ENCODE measurements at regions not wholly inside any gene's neighbourhood (a gene's known extent, or its start where the extent isn't known, plus 50 kb on each side); places are given as distances from the start of the nearest gene placed in this dataset.

- H3K9me3 ChIP-seq (ENCODE audit: insufficient read depth, low read depth, low read length) = no peaks in the 10 kb centered on the region
- H3F3A ChIP-seq (ENCODE audit: low read depth) = no peaks in the 10 kb centered on the region
- no peaks in the 10 kb centered on the region for H4K20me1 ChIP-seq (ENCODE audit: insufficient read depth, low read length, poor library complexity, severe bottlenecking)
- H3K4me3 ChIP-seq (ENCODE audit: low read length, poor library complexity, severe bottlenecking) = no peak overlapping the region
- no peak overlapping the region for H3K4me2 ChIP-seq (ENCODE audit: low read depth, low read length, poor library complexity, severe bottlenecking)
- TF ChIP-seq CTCF (conservative IDR thresholded peaks at IDR 0.05; ENCODE audit: low read length) = no peak
- TF ChIP-seq EZH2phosphoT487 (IDR thresholded peaks at IDR 0.05; ENCODE audit: borderline replicate concordance) = no peak
- H3K27me3 ChIP-seq (ENCODE audit: insufficient read depth, low read length, poor library complexity, severe bottlenecking) = no peaks in the 10 kb centered on the region
- no peaks in the 10 kb centered on the region for H3K36me3 ChIP-seq (ENCODE audit: insufficient read depth, low read length)
- no peak overlapping the region for H2AFZ ChIP-seq (ENCODE audit: low read length)
- no peaks in the 10 kb centered on the region for H3K9me2 ChIP-seq (replicated peaks; ENCODE audit: low read depth, low read length)
- no peaks in the 10 kb centered on the region for H3K4me1 ChIP-seq (ENCODE audit: insufficient read depth, low read length, poor library complexity, severe bottlenecking)
- H3K79me2 ChIP-seq (ENCODE audit: insufficient read depth, low read length) = no peaks in the 10 kb centered on the region
- no peak overlapping the region for H3K9ac ChIP-seq (ENCODE audit: low read depth, low read length, poor library complexity, severe bottlenecking)
These were observed 410.6 kb downstream of the RAP2B start for GRCh38 chr3:153572654-153573053.

- no peak overlapping the region for H3K9ac ChIP-seq (ENCODE audit: low read depth, low read length, poor library complexity, severe bottlenecking)
- H3K36me3 ChIP-seq (ENCODE audit: insufficient read depth, low read length) = no peaks in the 10 kb centered on the region
- H3K4me3 ChIP-seq (ENCODE audit: low read length, poor library complexity, severe bottlenecking) = no peak overlapping the region
- TF ChIP-seq CTCF (conservative IDR thresholded peaks at IDR 0.05; ENCODE audit: low read length) (no peak), EZH2phosphoT487 (IDR thresholded peaks at IDR 0.05; ENCODE audit: borderline replicate concordance) (no peak)
- H3K27me3 ChIP-seq (ENCODE audit: insufficient read depth, low read length, poor library complexity, severe bottlenecking) = no peaks in the 10 kb centered on the region
- H4K20me1 ChIP-seq (ENCODE audit: insufficient read depth, low read length, poor library complexity, severe bottlenecking) = no peaks in the 10 kb centered on the region
- H2AFZ ChIP-seq (ENCODE audit: low read length) = no peak overlapping the region
- H3K9me3 ChIP-seq (ENCODE audit: insufficient read depth, low read depth, low read length) = no peaks in the 10 kb centered on the region
- no peaks in the 10 kb centered on the region for H3K79me2 ChIP-seq (ENCODE audit: insufficient read depth, low read length)
- H3K9me2 ChIP-seq (replicated peaks; ENCODE audit: low read depth, low read length) = no peaks in the 10 kb centered on the region
- H3F3A ChIP-seq (ENCODE audit: low read depth) = no peaks in the 10 kb centered on the region
- no peaks in the 10 kb centered on the region for H3K4me1 ChIP-seq (ENCODE audit: insufficient read depth, low read length, poor library complexity, severe bottlenecking)
- H3K4me2 ChIP-seq (ENCODE audit: low read depth, low read length, poor library complexity, severe bottlenecking) = no peak overlapping the region
These were observed 411.5 kb downstream of the RAP2B start for GRCh38 chr3:153573481-153573880.

GRCh38 chr3:153574445-153574844 lies 412.4 kb downstream of the RAP2B start:
- Histone ChIP-seq H3K9me2 (replicated peaks; ENCODE audit: low read depth, low read length) (no peaks in the 10 kb centered on the region), H4K20me1 (ENCODE audit: insufficient read depth, low read length, poor library complexity, severe bottlenecking) (no peaks in the 10 kb centered on the region), H3K4me1 (ENCODE audit: insufficient read depth, low read length, poor library complexity, severe bottlenecking) (no peaks in the 10 kb centered on the region), H3K9me3 (ENCODE audit: insufficient read depth, low read depth, low read length) (no peaks in the 10 kb centered on the region), H3K4me2 (ENCODE audit: low read depth, low read length, poor library complexity, severe bottlenecking) (no peak overlapping the region), H3F3A (ENCODE audit: low read depth) (no peaks in the 10 kb centered on the region), H3K27me3 (ENCODE audit: insufficient read depth, low read length, poor library complexity, severe bottlenecking) (no peaks in the 10 kb centered on the region), H3K4me3 (ENCODE audit: low read length, poor library complexity, severe bottlenecking) (no peak overlapping the region), H3K36me3 (ENCODE audit: insufficient read depth, low read length) (no peaks in the 10 kb centered on the region), H2AFZ (ENCODE audit: low read length) (no peak overlapping the region), H3K9ac (ENCODE audit: low read depth, low read length, poor library complexity, severe bottlenecking) (no peak overlapping the region), H3K79me2 (ENCODE audit: insufficient read depth, low read length) (no peaks in the 10 kb centered on the region)
- no peak for TF ChIP-seq CTCF (conservative IDR thresholded peaks at IDR 0.05; ENCODE audit: low read length)
- no peak for TF ChIP-seq EZH2phosphoT487 (IDR thresholded peaks at IDR 0.05; ENCODE audit: borderline replicate concordance)
